GM10266 (cell line): ENCODE measurements at regions not wholly inside any gene's neighbourhood (a gene's known extent, or its start where the extent isn't known, plus 50 kb on each side); places are given as distances from the start of the nearest gene placed in this dataset.

ENCODE experiments used
- DNase-seq: peaks from one replicate; pipeline ENCODE4 v3.0.0; 2012; ENCODE audit errors: extremely low spot score
- CTCF ChIP-seq: IDR thresholded peaks from 2 replicates; pipeline ENCODE4 v1.5.1; 2012; ENCODE audit warnings: mild to moderate bottlenecking, low read depth; ENCODE audit not compliant: control insufficient read depth, insufficient read depth; ENCODE audit errors: missing control alignments

DNA sequence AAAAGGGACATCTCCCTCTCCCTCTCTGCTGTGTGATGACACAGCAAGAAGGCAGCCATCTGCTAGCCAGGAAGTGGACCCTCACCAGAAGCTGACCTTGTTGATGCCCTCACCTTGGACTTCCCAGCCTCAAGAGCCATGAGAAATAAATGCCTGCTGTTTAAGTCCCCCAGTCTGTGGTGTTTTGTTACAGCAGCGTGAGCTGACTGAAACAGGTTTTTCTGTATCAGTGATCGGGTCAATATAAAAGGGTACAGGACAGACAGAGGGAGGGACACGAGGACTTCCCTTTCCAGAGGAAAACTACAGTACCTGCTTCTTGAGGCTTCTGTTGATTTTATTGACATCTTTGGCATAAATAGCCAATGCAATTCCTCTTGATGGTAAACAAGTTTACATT is 510.3 kb upstream of the CHAC2 start:
- no peak for TF ChIP-seq CTCF
- no peak for DNase-seq

DNA sequence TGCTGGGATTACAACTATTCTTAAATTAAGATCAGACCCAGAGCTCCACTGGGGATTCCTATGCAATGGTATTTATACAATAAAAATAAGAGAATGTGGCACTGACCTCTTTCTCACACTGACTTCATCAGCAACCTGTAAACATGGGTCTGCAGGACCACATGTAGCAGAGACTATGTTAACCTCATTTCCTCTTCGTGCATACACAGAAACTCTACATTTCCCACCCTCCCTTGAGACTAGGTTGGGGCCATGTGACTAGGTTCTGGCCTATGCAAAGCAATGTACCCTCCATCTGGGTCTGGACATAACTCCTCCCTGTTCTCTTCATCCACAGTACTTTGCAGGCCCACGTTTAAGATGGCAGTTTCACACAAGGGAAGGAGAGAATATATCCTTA is 514.4 kb upstream of the CHAC2 start:
- no peak for TF ChIP-seq CTCF
- DNase-seq, result no peak

DNA sequence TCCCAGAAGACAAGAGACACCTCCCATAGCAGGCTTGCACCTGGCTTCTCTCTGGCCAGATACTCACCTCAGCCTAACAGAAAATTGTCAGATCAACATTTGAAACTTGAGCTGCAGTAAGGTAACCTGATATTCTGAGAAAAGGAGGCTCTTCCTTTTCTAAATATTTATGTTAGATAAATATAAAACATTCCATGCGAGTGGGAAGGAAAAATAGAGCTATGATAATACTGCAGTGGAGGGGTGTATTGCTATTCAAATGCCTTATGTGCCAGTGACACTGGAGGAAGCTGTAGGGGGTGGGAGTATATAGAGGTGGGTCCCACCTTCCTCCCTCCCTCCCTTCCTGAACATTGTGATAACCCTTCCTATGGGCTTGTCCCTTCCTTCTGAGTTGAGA is 515.5 kb upstream of the CHAC2 start:
- TF ChIP-seq CTCF, result no peak
- DNase-seq, result no peak

- DNase-seq, result no peak
- TF ChIP-seq CTCF, result no peak
Observed at GRCh38 chr2:53247956-53248735, 519.5 kb upstream of the CHAC2 start.

DNA sequence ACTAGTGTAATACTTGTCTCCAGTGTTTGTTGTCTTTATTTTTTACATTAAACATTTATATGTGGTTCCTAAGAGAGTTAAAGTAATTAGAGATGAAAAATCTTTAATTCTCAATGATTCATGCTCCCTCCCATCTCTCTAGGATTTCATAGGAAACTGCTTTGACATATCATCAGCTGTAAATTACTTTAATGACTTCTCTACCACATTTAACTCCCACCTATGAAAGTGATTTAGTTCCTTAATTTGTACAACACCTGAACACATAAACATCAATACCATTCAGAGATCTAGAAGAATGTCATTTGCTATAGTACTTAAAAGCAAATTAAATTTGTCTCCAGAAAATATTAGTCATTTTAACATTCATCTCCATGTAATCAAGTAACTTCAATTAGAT is 524.2 kb upstream of the CHAC2 start:
- DNase-seq, result no peak
- TF ChIP-seq CTCF, result no peak

GRCh38 chr2:53242090-53242489 is 525.5 kb upstream of the CHAC2 start:
- no peak for DNase-seq
- TF ChIP-seq CTCF, result no peak

GRCh38 chr2:53235836-53236582 is 531.6 kb upstream of the CHAC2 start:
- no peak for TF ChIP-seq CTCF

More at GRCh38 chr2:53235836-53236582, 531.6 kb upstream of the CHAC2 start:
- no peak for DNase-seq
